ENCODE measurements at regions not wholly inside any gene's neighbourhood (a gene's known extent, or its start where the extent isn't known, plus 50 kb on each side); places are given as distances from the start of the nearest gene placed in this dataset.

DNA sequence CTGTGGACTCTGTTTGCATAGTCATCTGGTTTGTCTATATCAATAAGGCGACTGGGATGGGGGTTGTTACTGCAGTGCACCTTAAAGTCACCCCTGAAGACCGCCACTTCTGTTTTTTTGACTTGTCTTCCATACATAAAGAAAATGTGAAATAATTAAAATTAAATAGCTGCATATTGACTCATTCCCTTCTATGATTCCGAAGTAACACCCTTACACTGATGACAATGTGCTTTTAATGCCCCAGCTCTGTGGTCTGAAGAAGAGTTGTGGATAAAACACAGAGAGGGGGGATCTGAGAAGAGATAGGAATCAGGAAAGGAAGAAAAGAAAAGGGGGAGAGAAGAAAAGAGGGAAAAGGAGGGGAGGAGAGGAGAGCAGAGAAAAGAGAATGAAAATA, 796.9 kb upstream of the MBL2 start:
- no peak for TF ChIP-seq GATA3 (IDR thresholded peaks at IDR 0.05; ENCODE audit: low read depth, low read length)
- TF ChIP-seq GATA2 (IDR thresholded peaks at IDR 0.05; ENCODE audit: low read depth, low read length): no peak
